ENCODE measurements at regions not wholly inside any gene's neighbourhood (a gene's known extent, or its start where the extent isn't known, plus 50 kb on each side); places are given as distances from the start of the nearest gene placed in this dataset.

DNA sequence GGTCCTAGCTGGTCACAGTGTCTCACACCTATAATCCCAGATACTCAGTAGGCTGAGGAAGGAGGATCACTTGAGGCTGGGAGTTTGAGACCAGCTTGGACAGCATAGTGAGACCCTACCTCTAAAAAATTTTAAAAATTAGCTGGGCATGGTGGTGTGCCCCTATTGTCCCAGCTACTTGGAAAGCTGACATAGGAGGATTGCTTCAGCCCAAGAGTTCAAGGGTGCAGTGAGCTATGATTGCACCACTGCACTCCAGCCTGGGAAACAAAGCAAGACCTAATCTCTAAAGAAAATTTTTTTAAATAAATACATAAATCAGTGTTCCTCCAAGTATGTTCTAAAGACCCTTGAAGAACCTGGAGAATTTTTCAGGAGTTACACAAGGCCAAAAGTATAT is 50.6 kb upstream of the GNAO1 start:
- DNase-seq: no peak

DNA sequence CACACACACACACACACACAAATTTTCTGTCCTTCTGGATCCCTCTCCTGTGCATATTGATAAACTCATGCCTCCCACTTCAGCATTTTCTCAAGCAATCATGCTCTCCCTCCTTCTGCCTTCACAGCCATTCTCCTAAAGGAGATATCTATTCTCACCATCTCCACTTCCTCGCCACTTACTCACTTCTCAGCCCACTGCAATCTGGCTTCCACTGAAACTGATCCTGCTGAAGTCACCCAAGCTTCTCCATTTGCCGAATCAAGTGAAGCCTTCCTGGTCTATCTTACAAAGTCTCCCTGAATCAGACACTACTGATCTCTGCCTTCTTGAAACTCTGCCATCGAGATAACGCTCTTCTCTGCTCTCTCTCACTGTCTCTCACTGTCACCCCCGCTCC is 54.0 kb upstream of the GNAO1 start:
- DNase-seq: no peak

DNA sequence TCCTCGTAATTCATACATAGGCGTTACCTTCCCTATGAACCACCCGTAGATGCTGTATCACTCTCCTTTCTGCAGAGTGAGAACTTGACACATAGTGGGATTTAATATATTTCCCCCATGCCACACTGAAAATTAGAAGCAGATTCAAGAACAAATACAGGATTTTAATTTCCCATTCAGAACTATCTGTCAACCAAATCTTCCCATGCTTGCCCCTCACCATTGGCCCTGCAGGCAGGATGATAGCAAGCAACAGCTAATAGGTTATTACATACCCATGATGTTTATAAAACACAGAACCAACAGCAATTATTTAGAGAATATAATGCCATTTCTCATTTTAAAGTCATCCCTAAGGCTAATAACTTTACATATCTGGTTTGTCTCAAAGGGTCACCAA is 55.0 kb upstream of the GNAO1 start:
- no peak for DNase-seq

DNA sequence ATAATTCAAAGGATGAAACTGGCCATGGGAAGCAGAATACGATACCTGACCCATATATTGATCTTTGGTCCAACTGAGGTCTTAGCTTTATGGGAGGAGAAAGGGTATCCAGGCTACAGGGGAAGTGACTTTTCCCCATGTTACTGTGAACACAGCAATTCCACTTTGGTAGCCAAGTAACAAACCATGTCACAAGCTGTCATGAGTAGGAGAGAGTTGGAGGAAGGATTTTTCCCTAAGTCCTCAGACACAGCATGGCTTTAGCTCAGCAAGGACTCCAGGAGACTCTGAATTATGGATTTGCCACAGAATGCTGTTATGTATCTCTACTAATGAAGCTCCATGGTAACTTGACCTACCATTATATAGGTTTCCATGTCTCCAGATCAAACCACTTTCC is 56.5 kb upstream of the GNAO1 start:
- no peak for DNase-seq

DNA sequence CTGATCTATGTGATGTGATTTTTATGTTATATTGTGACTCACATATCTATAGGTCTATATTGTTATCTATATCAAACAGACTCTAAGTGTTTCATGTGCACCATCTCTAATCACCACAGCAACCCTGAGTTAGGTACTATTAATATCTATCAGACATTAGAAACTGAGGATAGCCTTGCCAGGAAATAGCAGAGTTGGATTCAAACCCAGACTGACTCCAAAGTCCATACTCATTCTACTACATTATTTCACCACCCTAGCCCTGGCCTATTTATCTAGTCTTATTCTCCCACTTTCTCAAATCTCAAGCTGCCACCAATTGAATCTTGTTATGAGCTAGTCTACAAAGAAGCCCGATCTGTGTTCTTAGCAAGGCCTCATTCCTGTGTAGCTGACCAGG is 65.4 kb upstream of the GNAO1 start:
- DNase-seq: no peak

DNA sequence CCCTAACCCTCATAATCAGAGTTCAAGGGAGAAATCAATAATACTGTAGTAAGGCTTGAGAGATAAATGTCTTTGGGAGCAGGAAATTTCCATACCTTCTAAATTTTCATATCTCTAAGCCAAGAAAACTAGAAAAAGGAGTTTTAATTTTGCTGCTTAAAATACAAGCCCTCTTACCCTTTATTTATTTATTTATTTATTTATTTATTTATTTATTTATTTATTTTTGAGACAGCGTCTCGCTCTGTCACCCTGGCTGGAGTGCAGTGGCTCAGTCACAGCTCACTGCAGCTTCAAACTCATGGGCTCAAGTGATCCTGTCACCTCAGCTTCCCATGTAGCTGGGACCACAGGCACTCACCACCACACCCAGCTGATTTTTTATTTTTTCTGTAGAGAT is 69.0 kb upstream of the GNAO1 start:
- no peak for DNase-seq

DNA sequence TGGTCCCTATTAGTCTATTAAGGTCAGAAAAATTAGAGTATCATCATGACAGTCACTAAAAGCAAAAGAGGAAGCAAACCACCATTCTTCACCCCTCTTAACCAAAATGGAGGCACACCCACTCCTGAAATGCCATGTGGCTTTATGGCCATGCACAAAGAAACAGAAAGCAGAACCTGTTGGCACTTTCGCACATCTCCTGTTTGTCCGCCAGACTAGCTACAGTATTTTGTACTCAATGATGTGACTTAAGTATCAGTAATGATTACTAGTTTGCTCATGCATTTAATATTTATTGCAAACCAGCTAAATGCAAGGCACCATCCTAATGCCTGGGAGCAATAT is 70.2 kb upstream of the GNAO1 start:
- DNase-seq: no peak

DNA sequence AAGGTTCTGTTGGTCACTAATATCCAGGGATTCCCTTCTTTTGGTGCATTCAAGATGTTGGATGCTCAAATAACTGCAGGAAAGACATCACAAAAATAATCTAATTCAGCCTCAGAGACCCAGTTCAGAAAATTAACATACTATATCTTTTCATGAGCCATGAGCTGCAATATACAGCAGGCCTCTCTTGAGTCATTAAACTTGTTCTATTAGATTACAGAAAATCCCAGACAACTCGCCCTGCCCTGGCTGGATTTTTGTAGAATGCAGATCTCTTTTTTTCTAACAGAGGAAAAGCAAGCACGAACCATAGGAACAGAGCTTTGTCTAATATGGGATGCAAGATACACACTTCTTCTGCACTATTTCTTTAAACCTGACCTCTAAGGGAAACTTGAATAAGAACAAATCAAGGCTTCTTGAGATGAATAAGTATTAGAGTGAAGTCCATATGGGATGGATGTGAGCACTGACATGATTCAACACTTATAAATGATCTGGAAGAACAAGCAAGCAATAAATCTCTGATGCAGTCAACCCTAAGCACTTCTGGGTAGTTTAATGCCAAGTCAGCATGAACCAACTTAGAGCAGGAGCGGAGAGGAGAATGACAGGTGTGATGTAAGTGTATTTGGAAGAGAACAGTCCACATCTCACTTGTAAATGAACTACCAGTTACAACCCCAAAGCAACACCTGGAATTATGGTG is 70.7 kb upstream of the GNAO1 start:
- no peak for DNase-seq

DNA sequence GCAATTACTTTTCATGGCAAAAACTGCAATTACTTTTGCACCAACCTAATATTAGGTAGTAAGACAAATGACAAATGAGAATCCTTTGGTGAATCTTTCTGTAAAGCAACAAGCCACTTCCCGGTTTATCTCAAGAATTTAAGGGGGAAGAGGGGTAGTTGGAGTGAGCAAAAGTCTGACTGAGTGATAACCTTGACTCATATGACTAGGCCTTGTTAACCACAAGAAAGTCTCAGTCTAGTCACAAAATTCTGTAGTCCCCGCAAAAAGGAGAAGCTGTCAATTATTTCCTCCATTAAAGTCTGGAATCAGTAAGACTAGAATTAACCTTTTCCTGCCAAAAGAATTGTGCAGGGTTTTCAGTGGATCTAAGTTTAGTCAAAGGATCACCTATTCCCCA is 72.2 kb upstream of the GNAO1 start:
- no peak for DNase-seq

DNA sequence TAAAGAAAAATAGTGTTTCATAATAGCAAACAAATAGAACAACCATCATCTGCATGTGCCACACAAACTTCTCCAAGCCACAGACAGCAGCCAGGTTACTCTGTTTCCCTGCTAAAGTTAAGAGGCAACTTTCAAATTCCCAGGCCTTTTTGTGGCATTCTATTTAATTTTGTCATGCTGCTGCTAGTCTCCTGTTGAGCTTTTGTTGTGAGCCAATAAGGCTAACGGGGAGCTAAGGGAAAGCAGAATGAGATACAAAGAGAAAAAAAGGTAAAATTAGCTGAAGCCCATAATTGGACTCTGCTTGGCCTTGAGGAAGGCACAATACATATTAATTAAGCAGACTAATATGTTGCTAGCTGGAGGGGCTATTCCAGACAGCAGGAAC is 74.7 kb upstream of the GNAO1 start:
- no peak for DNase-seq

DNA sequence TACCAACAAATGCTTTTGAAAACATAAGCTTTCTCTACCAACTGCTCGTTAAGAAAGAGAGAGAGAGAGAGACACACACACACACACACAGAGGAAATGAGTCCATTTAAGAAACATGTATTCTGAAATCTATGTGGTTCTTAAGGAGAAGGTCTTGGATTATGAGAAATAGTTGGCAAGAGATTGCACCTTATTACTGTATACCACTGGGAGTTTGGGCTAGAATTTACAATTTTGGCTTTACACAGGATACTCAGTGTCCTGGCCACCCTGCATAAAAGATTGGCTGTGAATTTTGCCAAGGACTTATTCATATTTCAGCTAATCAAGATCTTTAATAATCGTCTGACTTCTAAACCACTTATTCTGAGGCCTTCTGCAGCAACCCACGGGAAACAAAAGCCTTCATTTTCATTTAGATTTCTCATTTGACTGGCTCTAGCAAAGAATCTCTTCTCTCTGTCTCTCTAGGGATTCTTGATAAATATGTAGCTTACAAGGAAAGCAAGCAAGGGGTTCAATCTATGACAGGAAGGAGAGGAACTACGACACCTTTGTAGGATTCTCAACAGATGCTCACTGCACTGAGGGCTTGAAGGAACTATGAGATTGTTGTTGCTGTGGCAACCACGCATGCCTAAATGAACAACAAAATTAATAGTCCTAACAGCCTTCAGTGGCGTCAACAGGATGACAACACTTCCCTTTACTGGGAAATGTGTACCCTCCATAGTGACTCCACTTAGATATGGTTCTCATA is 75.3 kb upstream of the GNAO1 start:
- no peak for DNase-seq

DNA sequence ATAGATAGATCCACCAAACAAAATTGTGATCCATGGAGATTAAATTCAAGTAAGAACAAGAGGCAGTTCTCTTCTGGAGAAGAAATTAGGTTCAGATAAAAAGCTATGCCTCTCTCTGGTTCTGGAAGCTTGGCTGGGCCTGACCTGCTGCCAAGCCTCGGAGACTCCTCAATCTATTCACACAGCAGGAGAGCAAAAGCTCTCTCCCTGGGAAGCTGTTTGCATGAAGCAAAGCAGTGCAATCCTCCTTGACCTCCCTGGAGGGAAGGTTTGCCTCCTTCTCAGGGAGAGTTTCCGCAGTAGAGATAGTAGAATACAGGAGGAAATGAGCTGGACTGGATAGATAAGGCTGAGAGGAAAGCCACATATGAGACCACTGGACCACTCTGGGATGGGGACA is 78.1 kb upstream of the GNAO1 start:
- DNase-seq: no peak

DNA sequence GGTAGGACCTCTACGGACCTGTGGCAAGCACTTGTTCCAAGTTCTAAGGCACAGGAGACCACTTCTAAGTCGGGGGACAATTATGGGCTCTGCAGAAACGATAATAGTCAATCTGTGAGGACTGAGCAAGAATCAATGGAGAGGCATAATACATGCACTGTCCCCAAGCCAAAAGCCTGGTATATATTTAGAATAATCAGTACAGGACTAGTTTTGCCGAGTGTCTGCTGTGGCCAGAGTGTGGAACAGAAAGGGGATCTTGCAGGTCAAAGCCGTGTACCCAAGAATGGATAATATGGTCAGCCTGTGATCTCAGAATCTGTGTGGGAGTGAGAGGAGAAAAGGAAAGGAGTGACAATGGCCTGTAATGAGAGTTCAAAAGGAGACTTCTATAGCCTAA is 80.2 kb upstream of the GNAO1 start:
- no peak for DNase-seq

DNA sequence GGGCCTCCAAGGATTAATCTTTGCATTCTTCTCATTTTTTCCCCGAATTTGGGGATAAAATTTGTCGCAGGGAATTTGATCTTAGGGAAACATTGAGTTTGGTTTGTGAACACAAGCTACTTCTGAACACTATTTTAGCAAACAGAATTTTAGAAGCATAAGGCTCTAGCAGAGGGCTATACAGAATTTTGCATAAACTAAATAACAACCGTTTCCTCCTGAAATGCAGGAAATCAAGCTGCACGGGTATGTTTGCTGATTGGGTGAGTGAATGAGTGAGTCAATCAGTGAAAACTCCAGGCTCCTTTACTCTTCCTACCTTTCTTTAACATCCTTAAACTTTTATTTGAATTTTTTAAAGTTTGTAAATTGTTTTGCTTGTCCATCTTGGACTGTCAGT is 81.3 kb upstream of the GNAO1 start:
- no peak for DNase-seq

DNA sequence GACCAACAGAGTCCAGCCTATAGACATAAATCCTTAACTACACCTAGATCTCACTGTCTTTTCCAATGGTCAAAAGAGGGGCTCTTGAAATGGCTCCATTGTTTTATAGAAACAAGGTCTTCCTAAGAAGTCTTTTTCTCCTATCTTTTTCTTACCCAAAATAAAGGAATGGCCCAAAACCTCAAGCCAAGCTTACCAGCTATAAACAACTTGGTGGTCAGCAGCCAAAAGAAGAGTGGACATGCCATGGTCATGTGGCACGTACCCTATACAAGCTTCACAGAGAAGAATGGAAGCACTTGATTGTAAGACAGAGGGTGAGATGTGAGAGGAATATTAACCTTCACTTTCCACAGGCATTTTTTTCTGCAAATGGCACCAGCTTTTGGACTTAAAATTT is 82.1 kb upstream of the GNAO1 start:
- no peak for DNase-seq

DNA sequence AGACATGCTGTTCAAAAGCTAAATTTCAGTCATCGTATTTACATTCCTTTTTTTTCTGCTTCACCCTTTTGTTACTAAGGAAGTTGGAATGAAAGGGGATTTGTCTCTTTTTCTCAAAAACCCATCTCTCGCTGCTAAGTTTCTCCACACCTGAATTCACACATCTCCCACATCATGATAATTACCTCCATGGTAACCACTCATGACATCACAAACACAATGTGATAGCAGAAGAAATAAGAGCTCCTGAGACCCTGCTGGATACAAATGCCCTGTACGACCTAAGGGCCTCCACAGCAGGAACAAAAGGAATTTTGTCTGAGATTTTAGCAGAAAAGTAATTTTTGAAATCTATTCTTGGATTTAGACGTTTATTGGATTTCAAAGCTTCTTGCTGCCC is 82.6 kb upstream of the GNAO1 start:
- no peak for DNase-seq

DNA sequence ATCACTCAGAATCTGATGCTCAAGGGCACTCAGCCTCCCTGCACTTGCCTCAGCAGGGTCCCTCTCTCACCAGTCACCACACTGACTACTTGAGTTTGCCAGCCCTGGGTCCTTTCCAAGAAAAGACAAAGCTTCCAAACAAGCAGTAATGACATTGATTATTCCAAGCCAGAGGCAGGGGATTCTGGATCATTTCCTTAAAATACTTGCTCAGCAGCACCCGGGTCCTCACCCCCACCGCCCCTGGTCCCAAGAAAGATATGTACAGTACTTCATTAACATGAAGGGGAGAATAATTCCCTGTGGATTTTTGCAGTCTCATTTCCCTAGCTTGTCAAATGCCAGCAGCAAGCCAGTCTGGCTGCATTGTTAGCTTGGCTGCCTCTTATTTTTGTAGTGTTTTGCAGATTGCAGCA is 83.2 kb upstream of the GNAO1 start:
- no peak for DNase-seq

DNA sequence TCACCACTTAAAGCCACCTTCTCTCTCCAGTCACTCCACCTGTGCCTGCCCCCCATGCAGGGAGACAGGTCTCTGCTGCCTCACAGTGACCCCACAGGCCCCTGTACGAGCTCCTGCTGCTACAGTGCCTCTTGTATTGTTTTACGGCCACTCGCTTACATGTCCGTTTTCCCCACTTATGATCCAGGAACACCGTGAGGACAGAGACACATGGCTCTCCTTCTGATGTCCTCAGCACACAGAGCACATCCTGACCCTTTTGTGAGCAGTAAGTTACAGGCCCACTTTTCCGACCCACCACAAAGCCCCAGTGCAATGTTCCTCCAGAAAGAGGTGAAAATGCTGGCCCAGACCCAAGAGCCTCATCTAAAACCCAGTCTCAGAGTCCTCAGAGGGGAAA is 84.8 kb upstream of the GNAO1 start:
- DNase-seq: no peak

DNA sequence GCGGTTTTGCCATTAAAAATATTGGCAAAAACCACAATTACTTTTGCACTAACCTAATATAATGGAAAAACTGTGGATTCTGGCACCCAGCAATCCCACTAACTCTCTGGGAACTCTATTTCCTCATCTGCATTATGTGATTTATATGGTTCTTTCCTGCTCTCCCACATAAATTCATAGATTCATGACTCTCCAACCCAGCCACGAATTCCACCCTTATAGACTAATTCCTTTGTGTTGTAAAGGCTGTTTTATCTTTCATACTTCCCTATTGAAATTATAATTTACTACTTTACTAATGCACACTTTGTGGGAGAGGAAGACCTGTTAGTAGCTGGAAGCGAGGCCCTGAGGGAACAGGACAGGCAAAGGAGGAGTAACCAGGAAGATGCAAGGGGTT is 88.4 kb upstream of the GNAO1 start:
- DNase-seq: no peak

DNA sequence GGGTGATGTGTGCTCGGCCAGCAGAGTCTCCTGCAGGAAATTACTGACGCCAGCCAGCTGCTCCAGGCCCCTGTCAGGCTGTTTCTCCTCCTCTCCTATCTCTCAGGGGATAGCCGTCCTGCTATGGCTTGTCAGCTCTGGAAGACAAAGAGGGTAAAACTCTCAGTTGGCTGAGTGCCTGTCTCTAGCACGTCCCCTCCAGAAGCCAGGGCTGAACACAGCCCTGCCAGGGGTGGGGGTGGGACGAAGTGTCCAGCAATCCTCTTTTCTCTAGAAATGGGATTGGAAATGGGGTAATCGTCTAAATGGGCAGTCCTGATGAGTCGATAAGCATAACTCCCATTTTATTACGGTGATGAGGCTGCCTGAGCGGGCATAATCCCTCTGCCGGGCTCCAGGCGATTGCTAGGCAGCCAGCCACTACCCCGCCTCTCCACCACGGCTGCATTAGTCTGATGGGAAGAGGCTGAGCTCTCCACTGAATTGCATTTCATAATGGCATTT is 89.1 kb upstream of the GNAO1 start:
- peak; percentile 54 for DNase-seq

DNA sequence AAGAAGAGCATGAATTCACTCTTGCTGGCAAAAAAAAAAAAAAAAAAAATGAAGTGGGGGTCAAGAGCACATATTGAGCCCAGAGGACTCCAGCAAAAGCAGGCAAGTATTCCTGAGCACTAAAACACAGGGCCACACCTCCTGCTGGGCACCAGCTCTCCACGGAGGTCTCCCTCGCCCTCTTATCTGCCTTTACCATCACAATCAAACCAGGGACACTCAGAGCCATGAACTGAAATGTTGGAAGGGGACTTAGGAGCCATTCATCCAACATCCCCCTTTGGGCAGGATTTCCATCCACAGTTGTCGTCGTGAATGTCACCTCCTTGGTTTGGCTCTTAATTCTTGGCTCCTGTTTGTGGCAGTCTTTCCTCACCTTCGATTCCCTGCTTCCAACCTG is 89.8 kb upstream of the GNAO1 start:
- no peak for DNase-seq

DNA sequence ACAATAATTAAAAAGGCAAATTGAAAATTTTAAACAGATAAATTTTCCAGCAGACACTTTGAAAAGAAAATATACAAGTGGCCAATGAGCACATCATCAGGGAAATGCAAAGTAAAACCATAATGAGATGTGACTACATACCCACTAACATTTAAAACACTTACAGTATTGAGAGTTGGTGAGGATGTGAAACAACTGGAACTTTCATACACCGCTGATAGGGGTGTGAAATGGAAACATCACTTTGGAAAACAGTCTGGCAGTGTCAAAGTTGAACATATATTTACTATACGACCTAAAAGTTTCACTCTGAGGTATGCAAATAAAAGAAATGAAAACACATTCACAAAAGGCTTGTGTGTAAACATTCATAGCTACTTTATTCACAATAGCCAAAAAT is 94.0 kb upstream of the GNAO1 start:
- no peak for DNase-seq

DNA sequence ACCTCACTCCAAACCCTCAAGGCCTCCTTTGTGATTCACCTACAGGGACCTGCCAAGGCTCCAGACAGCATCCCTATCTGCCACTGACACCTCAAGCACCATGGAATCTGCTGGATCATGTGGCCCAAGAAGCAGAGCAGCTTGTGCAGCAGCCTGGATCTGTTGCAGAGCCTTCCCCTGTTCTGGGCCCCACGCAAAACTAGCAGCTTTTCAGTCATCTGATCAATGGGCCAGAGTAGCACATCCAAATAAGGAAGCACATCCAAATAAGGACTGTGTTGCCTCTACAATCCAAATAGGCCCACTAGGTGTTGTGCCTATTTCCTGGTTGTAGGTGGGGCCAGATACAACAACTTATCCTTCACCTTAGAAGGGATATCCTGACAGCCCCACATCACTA is 97.1 kb upstream of the GNAO1 start:
- DNase-seq: no peak

DNA sequence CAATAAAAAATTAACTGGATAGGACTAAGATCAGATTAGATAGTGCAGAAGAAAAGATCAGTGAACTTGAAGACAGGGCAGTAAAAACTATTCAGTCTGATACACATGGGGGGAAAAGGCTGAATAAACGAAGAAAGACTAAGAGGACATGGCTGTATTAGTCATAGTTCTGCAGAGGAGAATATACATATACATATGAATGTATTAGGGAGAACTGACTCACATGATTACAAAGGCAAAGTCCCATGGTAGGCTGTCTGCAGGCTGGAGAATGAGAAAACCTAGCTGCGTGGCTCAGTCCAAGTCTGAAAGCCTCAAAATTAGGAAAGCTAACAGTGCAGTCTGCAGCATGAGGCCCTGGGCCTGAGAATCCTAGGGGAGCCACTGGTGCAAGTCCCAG is 98.2 kb upstream of the GNAO1 start:
- no peak for DNase-seq

DNA sequence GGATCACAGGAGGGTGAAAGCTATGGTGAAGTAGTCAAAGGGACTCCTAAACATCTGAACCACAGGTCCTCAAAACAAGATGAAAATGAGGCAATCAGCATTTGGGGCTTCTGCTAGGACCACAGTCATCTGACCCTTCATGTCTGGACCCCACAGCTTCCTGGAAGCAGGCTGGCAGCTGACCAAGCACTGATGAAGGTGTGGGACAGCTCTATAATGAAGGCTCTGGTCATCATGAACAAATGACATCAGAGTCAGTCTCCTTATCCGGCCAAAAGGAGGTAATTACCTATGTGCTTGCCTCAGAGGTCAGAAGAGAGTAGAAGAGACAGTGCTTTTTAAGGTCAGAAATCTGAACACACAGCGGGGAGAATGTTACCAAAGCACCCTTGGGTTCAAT is 101.2 kb upstream of the GNAO1 start:
- no peak for DNase-seq

Measured in right forelimb (tissue), 1 donor.